ENCODE measurements at regions not wholly inside any gene's neighbourhood (a gene's known extent, or its start where the extent isn't known, plus 50 kb on each side); places are given as distances from the start of the nearest gene placed in this dataset.

DNA sequence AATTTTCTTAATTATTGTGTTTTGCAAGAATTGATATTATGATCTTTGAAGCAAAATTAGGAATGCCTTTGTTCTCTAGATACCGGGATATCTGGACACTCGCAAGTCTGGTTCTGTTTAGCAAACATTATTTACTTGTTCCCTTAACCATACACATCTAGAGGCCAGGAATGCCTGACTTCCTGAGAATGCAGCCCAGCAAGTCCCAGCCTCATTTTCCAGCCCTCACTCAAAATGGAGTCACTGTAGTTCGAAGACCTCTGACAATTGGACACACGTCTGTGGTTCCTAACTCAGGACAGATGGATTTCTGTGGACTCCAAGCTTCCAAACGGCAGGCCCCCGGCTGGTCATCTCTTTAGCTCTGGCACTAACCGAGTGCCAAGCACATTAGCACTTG lies 355.4 kb upstream of the RBFOX1 start:
- TF ChIP-seq TAF1 (IDR thresholded peaks at IDR 0.05; ENCODE audit: low read depth) (no peak), EP300 (IDR thresholded peaks at IDR 0.05; ENCODE audit: borderline replicate concordance) (no peak), TCF12 (IDR thresholded peaks at IDR 0.05; ENCODE audit: low read depth) (no peak), CREB1 (IDR thresholded peaks at IDR 0.05; ENCODE audit: low read depth) (no peak), NFIC (IDR thresholded peaks at IDR 0.05) (no peak)
- TF ChIP-seq, protein P1, sequence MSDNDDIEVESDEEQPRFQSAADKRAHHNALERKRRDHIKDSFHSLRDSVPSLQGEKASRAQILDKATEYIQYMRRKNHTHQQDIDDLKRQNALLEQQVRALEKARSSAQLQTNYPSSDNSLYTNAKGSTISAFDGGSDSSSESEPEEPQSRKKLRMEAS (IDR thresholded peaks at IDR 0.05), result no peak

Measured in Ishikawa (cell line).